ENCODE measurements at regions not wholly inside any gene's neighbourhood (a gene's known extent, or its start where the extent isn't known, plus 50 kb on each side); places are given as distances from the start of the nearest gene placed in this dataset.

DNA sequence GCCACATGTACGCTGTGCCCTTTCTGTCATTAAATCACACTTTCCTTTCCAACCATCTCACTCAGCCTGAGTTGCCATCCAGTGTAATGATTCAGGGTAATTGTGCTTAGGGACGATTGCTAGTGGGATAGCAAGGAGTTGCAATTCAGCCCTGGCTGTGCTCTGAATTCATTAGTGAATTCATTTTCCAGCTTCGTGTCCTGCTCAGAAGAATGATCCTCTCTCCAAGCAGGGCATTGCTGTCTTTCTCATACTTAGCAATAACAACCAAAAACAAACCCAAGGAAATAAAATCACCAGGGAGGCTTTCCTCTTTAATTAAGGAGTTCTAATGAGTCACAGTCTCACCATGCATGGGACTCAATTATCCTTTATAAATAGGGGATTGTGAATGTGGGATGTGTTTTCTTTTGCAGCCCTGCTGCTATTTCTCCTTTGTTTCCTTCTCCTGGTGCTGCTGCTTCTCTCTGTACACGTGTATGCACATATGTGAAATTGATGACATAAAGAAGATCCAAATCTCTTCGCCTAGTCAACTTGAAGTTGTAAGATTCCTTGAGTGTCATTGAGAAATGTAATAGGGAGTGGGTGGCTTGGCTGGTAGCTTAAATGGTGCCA is 167.0 kb downstream of the TSEN15 start:
- no peak for TF ChIP-seq CTCF (IDR thresholded peaks at IDR 0.05; ENCODE audit: unreplicated experiment)
- CTCF ChIA-PET: no interaction called here
- Mint-ChIP-seq H3K27me3 (ENCODE audit: unreplicated experiment) (peaks cover 3% of the 10 kb centered on the region), H3K4me1 (ENCODE audit: low read depth, unreplicated experiment) (peaks cover 8% of the 10 kb centered on the region), H3K36me3 (ENCODE audit: insufficient read depth, unreplicated experiment) (no peaks in the 10 kb centered on the region), H3K9me3 (ENCODE audit: low read depth, unreplicated experiment) (no peaks in the 10 kb centered on the region), H3K4me3 (ENCODE audit: low read depth, unreplicated experiment) (no peak overlapping the region), H3K27ac (ENCODE audit: unreplicated experiment) (no peak overlapping the region)
- no peak for DNase-seq
- intact Hi-C loops (cut with micrococcal nuclease; ENCODE audit: unreplicated experiment): loop anchor here (10.0 kb wide), 2 partner anchors 264 to 564 kb away; partner anchors contain the start of gene APOBEC4
- no TSS peak for BruUV-seq (replicated peaks)

- H3K9me3 Mint-ChIP-seq (ENCODE audit: low read depth, unreplicated experiment): no peaks in the 10 kb centered on the region
- no peaks in the 10 kb centered on the region for H3K4me1 Mint-ChIP-seq (ENCODE audit: low read depth, unreplicated experiment)
- CTCF ChIA-PET: no interaction called here
- H3K4me3 Mint-ChIP-seq (ENCODE audit: low read depth, unreplicated experiment): no peak overlapping the region
- no peak for TF ChIP-seq CTCF (IDR thresholded peaks at IDR 0.05; ENCODE audit: unreplicated experiment)
- no peak for DNase-seq
- H3K36me3 Mint-ChIP-seq (ENCODE audit: insufficient read depth, unreplicated experiment): no peaks in the 10 kb centered on the region
- no peak overlapping the region for H3K27ac Mint-ChIP-seq (ENCODE audit: unreplicated experiment)
- H3K27me3 Mint-ChIP-seq (ENCODE audit: unreplicated experiment): peaks cover 12% of the 10 kb centered on the region
- BruUV-seq (replicated peaks): no TSS peak
- intact Hi-C loops (cut with micrococcal nuclease; ENCODE audit: unreplicated experiment): loop anchor here (10.0 kb wide), 2 partner anchors 265 to 565 kb away; partner anchors contain the start of gene APOBEC4
These were observed 167.4 kb upstream of the C1orf21 start for GRCh38 chr1:184219414-184219813.

- H3K36me3 Mint-ChIP-seq (ENCODE audit: insufficient read depth, unreplicated experiment): no peaks in the 10 kb centered on the region
- no peaks in the 10 kb centered on the region for H3K9me3 Mint-ChIP-seq (ENCODE audit: low read depth, unreplicated experiment)
- H3K4me3 Mint-ChIP-seq (ENCODE audit: low read depth, unreplicated experiment): no peak overlapping the region
- peaks cover 16% of the 10 kb centered on the region for H3K27me3 Mint-ChIP-seq (ENCODE audit: unreplicated experiment)
- H3K27ac Mint-ChIP-seq (ENCODE audit: unreplicated experiment): no peak overlapping the region
- intact Hi-C loops (cut with micrococcal nuclease; ENCODE audit: unreplicated experiment): loop anchor here (10.0 kb wide), 2 partner anchors 265 to 565 kb away; partner anchors contain the start of gene APOBEC4
- no TSS peak for BruUV-seq (replicated peaks)
- CTCF ChIA-PET: no interaction called here
- TF ChIP-seq CTCF (IDR thresholded peaks at IDR 0.05; ENCODE audit: unreplicated experiment): no peak
- DNase-seq: no peak
- H3K4me1 Mint-ChIP-seq (ENCODE audit: low read depth, unreplicated experiment): no peaks in the 10 kb centered on the region
These were observed 166.9 kb upstream of the C1orf21 start for GRCh38 chr1:184219883-184220282.

GRCh38 chr1:184221087-184221486 is 165.7 kb upstream of the C1orf21 start:
- Mint-ChIP-seq H3K4me1 (ENCODE audit: low read depth, unreplicated experiment) (no peaks in the 10 kb centered on the region), H3K27ac (ENCODE audit: unreplicated experiment) (no peak overlapping the region), H3K27me3 (ENCODE audit: unreplicated experiment) (peaks cover 27% of the 10 kb centered on the region), H3K9me3 (ENCODE audit: low read depth, unreplicated experiment) (no peaks in the 10 kb centered on the region), H3K4me3 (ENCODE audit: low read depth, unreplicated experiment) (no peak overlapping the region), H3K36me3 (ENCODE audit: insufficient read depth, unreplicated experiment) (no peaks in the 10 kb centered on the region)
- BruUV-seq (replicated peaks): no TSS peak
- DNase-seq: no peak
- CTCF ChIA-PET: interaction anchor here (0.9 kb wide), 1 partner anchor 165 kb away, joined by 4 read pairs; the partner anchor contains the start of gene C1orf21
- TF ChIP-seq CTCF (IDR thresholded peaks at IDR 0.05; ENCODE audit: unreplicated experiment): no peak
- intact Hi-C loops (cut with micrococcal nuclease; ENCODE audit: unreplicated experiment): no loop called here

Measured in Calu3 (cell line).